GM12891 (cell line): ENCODE measurements at regions not wholly inside any gene's neighbourhood (a gene's known extent, or its start where the extent isn't known, plus 50 kb on each side); places are given as distances from the start of the nearest gene placed in this dataset.
"Not testable (repeated sequence)": the region's sequence is repeated elsewhere in the genome, so short reads cannot be mapped to it uniquely, and the experiment has no call there.

ENCODE experiments used
- POLR2A ChIP-seq: IDR thresholded peaks from 2 replicates; pipeline ENCODE4 v1.6.1; 2011; ENCODE audit warnings: low read depth, low read length, control low read depth
- POLR2AphosphoS5 ChIP-seq: IDR thresholded peaks from 2 replicates; pipeline ENCODE4 v1.6.1; 2011; ENCODE audit warnings: low read depth, low read length, control low read depth
- SPI1 ChIP-seq: IDR thresholded peaks from 2 replicates; pipeline ENCODE4 v1.6.1; 2011; ENCODE audit warnings: low read depth, low read length, control low read depth
- TAF1 ChIP-seq: IDR thresholded peaks from 2 replicates; pipeline ENCODE4 v1.6.1; 2011; ENCODE audit warnings: low read depth, low read length, control low read depth

- TF ChIP-seq POLR2AphosphoS5, POLR2A, SPI1, TAF1: not testable (repeated sequence)
Observed at GRCh38 chr13:79923973-79924556, 416.9 kb downstream of the SPRY2 start.
